Psoas muscle (tissue), 7 donors: ENCODE measurements at regions not wholly inside any gene's neighbourhood (a gene's known extent, or its start where the extent isn't known, plus 50 kb on each side); places are given as distances from the start of the nearest gene placed in this dataset.
A peak's percentile ranks its signal among the peaks of the same experiment; 100 is the strongest.

Source experiments
- ATAC-seq, 4 donors: fragments of 200-7000 bp; cut with Tn5 transposase; one replicate each; pipeline ENCODE4 v1.9.1; 2020; ENCODE audit warnings: moderate library complexity in 3 of 4, mild to moderate bottlenecking in 2 of 4
- DNase-seq, 2 donors: peaks; one replicate each; pipeline ENCODE4 v3.0.0-alpha.2; 2020
- H3K27ac ChIP-seq: fragments of 200-600 bp; one replicate; pipeline ENCODE4 v1.8.0; 2022
- H3K27me3 ChIP-seq, 3 donors: fragments of 200-600 bp in 1 of 3; one replicate each; pipeline versions ENCODE4 v1.6.1 to v1.8.0; 2013 to 2022; ENCODE audit warnings: low read length in 2 of 3, mild to moderate bottlenecking in 2 of 3, moderate library complexity in 1 of 3; ENCODE audit not compliant: insufficient read depth in 3 of 3
- H3K36me3 ChIP-seq, 2 donors: fragments of 200-600 bp in 1 of 2; one replicate each; pipeline versions ENCODE4 v1.6.1 to v1.8.0; 2013 to 2022; ENCODE audit warnings: low read depth in 1 of 2, mild to moderate bottlenecking in 1 of 2, moderate library complexity in 1 of 2; ENCODE audit not compliant: insufficient read depth in 1 of 2
- H3K4me1 ChIP-seq: fragments of 200-600 bp; one replicate; pipeline ENCODE4 v1.8.0; 2022
- H3K4me3 ChIP-seq: fragments of 200-600 bp; one replicate; pipeline ENCODE4 v1.8.0; 2022; ENCODE audit warnings: mild to moderate bottlenecking
- H3K9me3 ChIP-seq: fragments of 200-600 bp; one replicate; pipeline ENCODE4 v1.8.0; 2022
- CTCF ChIP-seq: fragments of 200-600 bp; IDR thresholded peaks from one replicate; pipeline ENCODE4 v1.8.0; 2022; ENCODE audit warnings: antibody characterized with exemption
- WGBS, 3 donors: extraction: QIAGEN DNeasy Blood & Tissue Kit; methylation state at CpG; one replicate each; pipeline versions ENCODE4 v1.1.6 to v1.1.7; 2013; 5-methylcytosine and 5-hydroxymethylcytosine counted together
- intact Hi-C, 2 donors: fragments of 100-400 bp; cut with DNase I; formaldehyde crosslinking; loops; one replicate each; pipeline versions ENCODE4 v1.11.0 to v1.14.2; 2022
- donor health status: healthy with polysubstance abuse.
- donor health status: DM: no; HTN: no; CAD: no; lungs with moderate emphysema.
- donor health status: Bipolar disorder and iron deficiency.
- donor health status: healthy.
- donor health status: DM: yes; HTN: yes; CAD: no.
- donor health status: DM: no; HTN: no; CAD: no.
- donor health status: DM: yes; HTN: yes; CAD: no.

- 65 to 76% (median 69%) methylated on average over 14 of the region's 14 CpGs for WGBS, 3 donors
- Histone ChIP-seq H3K27me3 (no peaks in the 10 kb centered on the region), H3K9me3 (no peaks in the 10 kb centered on the region), H3K27ac (no peak overlapping the region), H3K4me3 (no peak overlapping the region), H3K36me3 (no peaks in the 10 kb centered on the region), H3K4me1 (peaks cover 10% of the 10 kb centered on the region)
- peak in 1 of 4 donors; percentile 11 for ATAC-seq
- no peak for TF ChIP-seq CTCF
- intact Hi-C loops: no loop called here
- DNase-seq: no peak
These were observed 132.0 kb upstream of the FSTL4 start for GRCh38 chr5:133744051-133744959.

GRCh38 chr5:133742431-133742988 is 130.2 kb upstream of the FSTL4 start:
- Histone ChIP-seq H3K4me3 (no peak overlapping the region), H3K27ac (no peak overlapping the region), H3K27me3 (no peaks in the 10 kb centered on the region), H3K4me1 (peaks cover 10% of the 10 kb centered on the region), H3K9me3 (no peaks in the 10 kb centered on the region), H3K36me3 (no peaks in the 10 kb centered on the region)
- ATAC-seq (no peak), DNase-seq (no peak)
- 73 to 79% (median 77%) methylated on average over 12 of the region's 12 CpGs for WGBS, 3 donors
- intact Hi-C loops: no loop called here
- TF ChIP-seq CTCF: no peak

- no peak for TF ChIP-seq CTCF
- no peak for ATAC-seq
- 76 to 80% (median 77%) methylated on average over 4 of the region's 4 CpGs for WGBS, 3 donors
These were observed 129.5 kb upstream of the FSTL4 start for GRCh38 chr5:133741818-133742355.

GRCh38 chr5:133741396-133741795 is 129.1 kb upstream of the FSTL4 start:
- TF ChIP-seq CTCF: no peak
- Histone ChIP-seq H3K9me3 (no peaks in the 10 kb centered on the region), H3K27me3 (no peaks in the 10 kb centered on the region), H3K4me3 (no peak overlapping the region), H3K4me1 (peaks cover 10% of the 10 kb centered on the region), H3K27ac (no peak overlapping the region), H3K36me3 (no peaks in the 10 kb centered on the region)
- WGBS, 3 donors: 91 to 94% (median 93%) methylated on average over 4 of the region's 4 CpGs
- DNase-seq (no peak), ATAC-seq (no peak)
- intact Hi-C loops: no loop called here

More at GRCh38 chr5:133741818-133742355, 129.5 kb upstream of the FSTL4 start:
- H3K27me3 ChIP-seq: no peaks in the 10 kb centered on the region
- no peaks in the 10 kb centered on the region for H3K9me3 ChIP-seq
- no peak for DNase-seq
- intact Hi-C loops: no loop called here
- peaks cover 10% of the 10 kb centered on the region for H3K4me1 ChIP-seq
- H3K4me3 ChIP-seq: no peak overlapping the region
- no peak overlapping the region for H3K27ac ChIP-seq
- no peaks in the 10 kb centered on the region for H3K36me3 ChIP-seq
